HepG2 (cell line): ENCODE measurements at regions not wholly inside any gene's neighbourhood (a gene's known extent, or its start where the extent isn't known, plus 50 kb on each side); places are given as distances from the start of the nearest gene placed in this dataset.

Experiments used
- ATAC-seq: fragments of 200-7000 bp; cut with Tn5 transposase; 3 replicates; pipeline ENCODE4 v1.9.1; 2020; ENCODE audit warnings: mild to moderate bottlenecking, moderate library complexity
- BruUV-seq: library from RNA; stranded (reverse); fragments of 400-500 nt; replicated peaks from 2 replicates; lab custom pipeline; 2021; lab: Mats Ljungman, UMichigan
- CTCF ChIA-PET: fragments of 300-600 bp; formaldehyde crosslinking; extraction: SDS; loops from one replicate; lab custom pipeline; 2021; ENCODE audit warnings: low total read pairs, inconsistent platforms, low intra/inter-chr PET ratio; lab: Yijun Ruan, JAX
- POLR2A ChIA-PET: fragments of 350-600 bp; sonication (Branson Sonifier 250); formaldehyde crosslinking; loops from one replicate; lab custom pipeline; 2020; ENCODE audit warnings: antibody characterized with exemption, inconsistent platforms; lab: Yijun Ruan, JAX
- DNase-seq: peaks from one replicate; pipeline ENCODE4 v3.0.0-alpha.2; 2015; ENCODE audit warnings: low spot score
- FAIRE-seq: peaks from 3 replicates; lab custom pipeline; 2011; peaks lifted over from hg19 to GRCh38; lab: Jason Lieb, UNC
- H2AFZ ChIP-seq: one replicate; pipeline ENCODE4 v1.6.1; 2011; ENCODE audit warnings: low read length, inconsistent platforms
- H3K27ac ChIP-seq: fragments of 300-600 bp; 3 replicates; pipeline ENCODE4 v1.8.0; 2011; ENCODE audit warnings: mixed run types, mild to moderate bottlenecking, mixed read lengths, low read length, inconsistent platforms; ENCODE audit not compliant: insufficient read depth; ENCODE audit errors: extremely low read length
- H3K27me3 ChIP-seq, 2 experiments: fragments of 200-600 bp in 1 of 2; 2 replicates in 1 of 2; 3 replicates in 1 of 2; pipeline versions ENCODE4 v1.6.0 to v1.8.0; 2011; ENCODE audit warnings: low read length in 2 of 2, mild to moderate bottlenecking in 2 of 2, moderate library complexity in 2 of 2, inconsistent platforms in 1 of 2; ENCODE audit not compliant: insufficient read depth in 2 of 2, control insufficient read depth in 1 of 2
- H3K36me3 ChIP-seq, 2 experiments: fragments of 200-600 bp in 1 of 2; replicated peaks in 1 of 2; 2 replicates in 1 of 2; 3 replicates in 1 of 2; pipeline versions ENCODE4 v1.5.1 to v1.8.0; 2011; ENCODE audit warnings: low read length in 2 of 2, inconsistent platforms in 1 of 2; ENCODE audit not compliant: insufficient read depth in 2 of 2, control insufficient read depth in 1 of 2
- H3K4me1 ChIP-seq: 2 replicates; pipeline ENCODE4 v1.5.1; 2012; ENCODE audit warnings: low read length, inconsistent platforms; ENCODE audit not compliant: insufficient read depth
- H3K4me2 ChIP-seq: 2 replicates; pipeline ENCODE4 v1.6.0; 2011; ENCODE audit warnings: low read depth, low read length, inconsistent platforms
- H3K4me3 ChIP-seq, 3 experiments: fragments of 200-600 bp in 1 of 3; sonication (generic), shearing (Covaris generic) in 1 of 3; replicated peaks in 1 of 3; 2 replicates each; pipeline ENCODE4 v1.5.1; 2011 to 2016; ENCODE audit warnings: low read length in 3 of 3, inconsistent platforms in 2 of 3, low read depth in 2 of 3, mild to moderate bottlenecking in 2 of 3, control low read depth in 1 of 3, mixed read lengths in 1 of 3; ENCODE audit not compliant: insufficient read depth in 1 of 3
- H3K79me2 ChIP-seq: one replicate; pipeline ENCODE4 v1.6.1; 2011; ENCODE audit warnings: low read length, inconsistent platforms; ENCODE audit not compliant: insufficient read depth
- H3K9ac ChIP-seq: 2 replicates; pipeline ENCODE4 v1.6.0; 2011; ENCODE audit warnings: mild to moderate bottlenecking, low read depth, low read length, inconsistent platforms; ENCODE audit not compliant: insufficient read depth
- H3K9me3 ChIP-seq: 2 replicates; pipeline ENCODE4 v1.5.1; 2012; ENCODE audit warnings: mild to moderate bottlenecking, low read length
- H4K20me1 ChIP-seq: 2 replicates; pipeline ENCODE4 v1.6.0; 2011; ENCODE audit warnings: inconsistent platforms, mild to moderate bottlenecking, low read length, moderate library complexity; ENCODE audit not compliant: insufficient read depth
- ATF7-NPFF ChIP-seq: sonication (generic); formaldehyde crosslinking; IDR thresholded peaks from 2 replicates; pipeline ENCODE4 v1.8.1; 2023; ENCODE audit warnings: mild to moderate bottlenecking, low read depth, missing genetic modification reagents, moderate library complexity
- DPF2 ChIP-seq: sonication (generic); formaldehyde crosslinking; IDR thresholded peaks from 2 replicates; pipeline ENCODE4 v1.4.0; 2020; ENCODE audit warnings: mild to moderate bottlenecking, low read depth, missing genetic modification reagents, borderline replicate concordance
- MXD4 ChIP-seq: IDR thresholded peaks from 2 replicates; pipeline ENCODE4 v1.6.1; 2016; ENCODE audit warnings: mild to moderate bottlenecking, missing biosample characterization, missing genetic modification reagents
- SNRNP70 ChIP-seq: fragments of 200-400 bp; formaldehyde crosslinking; IDR thresholded peaks from 2 replicates; pipeline ENCODE4 v1.6.1; 2017; ENCODE audit warnings: mild to moderate bottlenecking, low read depth, low read length, moderate library complexity
- ZBTB8A ChIP-seq: sonication (generic); formaldehyde crosslinking; IDR thresholded peaks from 2 replicates; pipeline ENCODE4 v1.4.0; 2020; ENCODE audit warnings: mild to moderate bottlenecking, low read depth, missing genetic modification reagents, borderline replicate concordance
- ZNF138 ChIP-seq: sonication (generic); formaldehyde crosslinking; IDR thresholded peaks from 2 replicates; pipeline ENCODE4 v1.5.0; 2020; ENCODE audit warnings: mild to moderate bottlenecking, low read depth, missing genetic modification reagents
- ZNF143 ChIP-seq: sonication (generic); formaldehyde crosslinking; IDR thresholded peaks from 2 replicates; pipeline ENCODE4 v1.4.0; 2020; ENCODE audit warnings: missing genetic modification reagents
- WGBS: methylation state at CpG from one replicate; pipeline ENCODE4 v1.1.6; 2017; ENCODE audit warnings: low lambda C conversion rate; 5-methylcytosine and 5-hydroxymethylcytosine counted together
- in situ Hi-C: cut with HindIII; loops from 2 replicates; pipeline ENCODE4 v1.10.0; 2017; ENCODE audit warnings: low pct_unique_long_range_greater_than_20kb; ENCODE audit not compliant: extremely low pct_ligation_motif_present
- intact Hi-C: fragments of 100-400 bp; cut with micrococcal nuclease; formaldehyde crosslinking; loops from one replicate; pipeline ENCODE4 v1.10.0; 2022; ENCODE audit not compliant: unreplicated experiment
- TF ChIP-seq, protein P1 (sequence below): sonication (generic); formaldehyde crosslinking; IDR thresholded peaks from 2 replicates; pipeline ENCODE4 v1.9.0; 2021; ENCODE audit warnings: mild to moderate bottlenecking, missing genetic modification reagents

GRCh38 chr9:79140751-79141150 lies 431.0 kb upstream of the TLE4 start:
- TF ChIP-seq SNRNP70 (no peak), ATF7-NPFF (no peak), MXD4 (CRISPR knock-in tag) (no peak), ZBTB8A (no peak), ZNF143 (CRISPR knock-in tag) (no peak), ZNF138 (CRISPR knock-in tag) (no peak), DPF2 (CRISPR knock-in tag) (no peak)
- TF ChIP-seq, protein P1, sequence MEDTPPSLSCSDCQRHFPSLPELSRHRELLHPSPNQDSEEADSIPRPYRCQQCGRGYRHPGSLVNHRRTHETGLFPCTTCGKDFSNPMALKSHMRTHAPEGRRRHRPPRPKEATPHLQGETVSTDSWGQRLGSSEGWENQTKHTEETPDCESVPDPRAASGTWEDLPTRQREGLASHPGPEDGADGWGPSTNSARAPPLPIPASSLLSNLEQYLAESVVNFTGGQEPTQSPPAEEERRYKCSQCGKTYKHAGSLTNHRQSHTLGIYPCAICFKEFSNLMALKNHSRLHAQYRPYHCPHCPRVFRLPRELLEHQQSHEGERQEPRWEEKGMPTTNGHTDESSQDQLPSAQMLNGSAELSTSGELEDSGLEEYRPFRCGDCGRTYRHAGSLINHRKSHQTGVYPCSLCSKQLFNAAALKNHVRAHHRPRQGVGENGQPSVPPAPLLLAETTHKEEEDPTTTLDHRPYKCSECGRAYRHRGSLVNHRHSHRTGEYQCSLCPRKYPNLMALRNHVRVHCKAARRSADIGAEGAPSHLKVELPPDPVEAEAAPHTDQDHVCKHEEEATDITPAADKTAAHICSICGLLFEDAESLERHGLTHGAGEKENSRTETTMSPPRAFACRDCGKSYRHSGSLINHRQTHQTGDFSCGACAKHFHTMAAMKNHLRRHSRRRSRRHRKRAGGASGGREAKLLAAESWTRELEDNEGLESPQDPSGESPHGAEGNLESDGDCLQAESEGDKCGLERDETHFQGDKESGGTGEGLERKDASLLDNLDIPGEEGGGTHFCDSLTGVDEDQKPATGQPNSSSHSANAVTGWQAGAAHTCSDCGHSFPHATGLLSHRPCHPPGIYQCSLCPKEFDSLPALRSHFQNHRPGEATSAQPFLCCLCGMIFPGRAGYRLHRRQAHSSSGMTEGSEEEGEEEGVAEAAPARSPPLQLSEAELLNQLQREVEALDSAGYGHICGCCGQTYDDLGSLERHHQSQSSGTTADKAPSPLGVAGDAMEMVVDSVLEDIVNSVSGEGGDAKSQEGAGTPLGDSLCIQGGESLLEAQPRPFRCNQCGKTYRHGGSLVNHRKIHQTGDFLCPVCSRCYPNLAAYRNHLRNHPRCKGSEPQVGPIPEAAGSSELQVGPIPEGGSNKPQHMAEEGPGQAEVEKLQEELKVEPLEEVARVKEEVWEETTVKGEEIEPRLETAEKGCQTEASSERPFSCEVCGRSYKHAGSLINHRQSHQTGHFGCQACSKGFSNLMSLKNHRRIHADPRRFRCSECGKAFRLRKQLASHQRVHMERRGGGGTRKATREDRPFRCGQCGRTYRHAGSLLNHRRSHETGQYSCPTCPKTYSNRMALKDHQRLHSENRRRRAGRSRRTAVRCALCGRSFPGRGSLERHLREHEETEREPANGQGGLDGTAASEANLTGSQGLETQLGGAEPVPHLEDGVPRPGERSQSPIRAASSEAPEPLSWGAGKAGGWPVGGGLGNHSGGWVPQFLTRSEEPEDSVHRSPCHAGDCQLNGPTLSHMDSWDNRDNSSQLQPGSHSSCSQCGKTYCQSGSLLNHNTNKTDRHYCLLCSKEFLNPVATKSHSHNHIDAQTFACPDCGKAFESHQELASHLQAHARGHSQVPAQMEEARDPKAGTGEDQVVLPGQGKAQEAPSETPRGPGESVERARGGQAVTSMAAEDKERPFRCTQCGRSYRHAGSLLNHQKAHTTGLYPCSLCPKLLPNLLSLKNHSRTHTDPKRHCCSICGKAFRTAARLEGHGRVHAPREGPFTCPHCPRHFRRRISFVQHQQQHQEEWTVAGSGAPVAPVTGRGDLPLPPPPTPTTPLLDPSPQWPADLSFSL (CRISPR knock-in tag), result no peak
- BruUV-seq, result no TSS peak
- ATAC-seq (no peak), FAIRE-seq (no peak), DNase-seq (no peak)
- ChIA-PET POLR2A (no interaction called here), CTCF (no interaction called here)
- Histone ChIP-seq H3K27ac (no peak overlapping the region), H3K36me3 (no peaks in the 10 kb centered on the region), H4K20me1 (no peaks in the 10 kb centered on the region), H3K4me2 (no peak overlapping the region), H3K4me1 (no peaks in the 10 kb centered on the region), H3K9me3 (no peaks in the 10 kb centered on the region), H2AFZ (no peak overlapping the region), H3K27me3 (no peaks in the 10 kb centered on the region), H3K9ac (no peak overlapping the region), H3K79me2 (no peaks in the 10 kb centered on the region), H3K4me3 (no peak overlapping the region)
- intact Hi-C loops (no loop called here), in situ Hi-C loops (no loop called here)
- WGBS, result 0% methylated on average over 1 of the region's 1 CpG
